Kidney (tissue), 13 donors: ENCODE measurements at regions not wholly inside any gene's neighbourhood (a gene's known extent, or its start where the extent isn't known, plus 50 kb on each side); places are given as distances from the start of the nearest gene placed in this dataset.
A peak's percentile ranks its signal among the peaks of the same experiment; 100 is the strongest.

Experiments
- DNase-seq, 5 donors: peaks; one replicate each; pipeline ENCODE4 v3.0.0-alpha.2; 2013 to 2020
- FAIRE-seq: peaks from 2 replicates; lab custom pipeline; 2012; peaks lifted over from hg19 to GRCh38; lab: Jason Lieb, UNC
- H3K27ac ChIP-seq, 2 donors: one replicate each; pipeline ENCODE4 v1.7.0; 2013; ENCODE audit warnings: low read depth in 2 of 2, low read length in 2 of 2, inconsistent platforms in 1 of 2
- H3K27me3 ChIP-seq: one replicate; pipeline ENCODE4 v1.7.1; 2013; ENCODE audit warnings: low read length, inconsistent platforms; ENCODE audit not compliant: control insufficient read depth, insufficient read depth
- H3K36me3 ChIP-seq, 3 donors: one replicate each; pipeline versions ENCODE4 v1.7.0 to v1.7.1; 2013; ENCODE audit warnings: low read length in 3 of 3, control low read depth in 1 of 3, inconsistent platforms in 1 of 3; ENCODE audit not compliant: insufficient read depth in 3 of 3, control insufficient read depth in 2 of 3
- H3K4me1 ChIP-seq, 3 donors: one replicate each; pipeline versions ENCODE4 v1.7.0 to v1.7.1; 2013; ENCODE audit warnings: low read length in 3 of 3, inconsistent platforms in 1 of 3, low read depth in 1 of 3; ENCODE audit not compliant: control insufficient read depth in 2 of 3, insufficient read depth in 2 of 3
- H3K4me3 ChIP-seq, 3 donors: one replicate each; pipeline versions ENCODE4 v1.7.0 to v1.8.1; 2013; ENCODE audit warnings: low read length in 3 of 3, control low read depth in 1 of 3, inconsistent platforms in 1 of 3
- H3K9ac ChIP-seq, 3 donors: one replicate each; pipeline versions ENCODE4 v1.7.0 to v1.7.1; 2013; ENCODE audit warnings: low read length in 3 of 3, control low read depth in 1 of 3, inconsistent platforms in 1 of 3
- H3K9me3 ChIP-seq, 3 donors: one replicate each; pipeline versions ENCODE4 v1.7.0 to v1.7.1; 2013; ENCODE audit warnings: low read length in 3 of 3, control low read depth in 1 of 3, inconsistent platforms in 1 of 3; ENCODE audit not compliant: control insufficient read depth in 2 of 3, insufficient read depth in 1 of 3
- CTCF ChIP-seq: IDR thresholded peaks from 3 replicates; pipeline ENCODE4 v1.5.1; 2012; ENCODE audit warnings: mild to moderate bottlenecking, moderate library complexity, borderline replicate concordance; ENCODE audit not compliant: insufficient read depth; ENCODE audit errors: extremely low read depth
- intact Hi-C: fragments of 100-400 bp; cut with DNase I; formaldehyde crosslinking; loops from one replicate; pipeline ENCODE4 v1.11.1; 2022
- donor health status: control.
- donor health status: control.
- donor health status: control.
- donor health status: control.
- donor health status: control.
- donor health status: DM: yes; HTN: yes; CAD: no.
- donor health status: Normal renal cell carcinoma (clear cell type).

- H3K9me3 ChIP-seq = no peaks in the 10 kb centered on the region
- no peak overlapping the region for H3K27ac ChIP-seq
- no peaks in the 10 kb centered on the region for H3K4me1 ChIP-seq
- H3K4me3 ChIP-seq = no peak overlapping the region
- H3K36me3 ChIP-seq = no peaks in the 10 kb centered on the region
- TF ChIP-seq CTCF = no peak
- H3K27me3 ChIP-seq = no peaks in the 10 kb centered on the region
- H3K9ac ChIP-seq = no peak overlapping the region
- no peak for FAIRE-seq
- peak in 2 of 5 donors; percentile 13 to 41 for DNase-seq
- intact Hi-C loops = no loop called here
These were observed 83.7 kb downstream of the YTHDF1 start for GRCh38 chr20:63132131-63132714.

GRCh38 chr20:63130658-63131577 is 85.0 kb downstream of the YTHDF1 start:
- FAIRE-seq (no peak), DNase-seq (peak in 2 of 5 donors; percentile 11 to 59)
- TF ChIP-seq CTCF = no peak
- intact Hi-C loops = no loop called here
- Histone ChIP-seq H3K27ac (no peak overlapping the region), H3K4me3 (no peak overlapping the region), H3K9ac (no peak overlapping the region), H3K27me3 (no peaks in the 10 kb centered on the region), H3K9me3 (no peaks in the 10 kb centered on the region), H3K4me1 (no peaks in the 10 kb centered on the region), H3K36me3 (no peaks in the 10 kb centered on the region)

- no peak for FAIRE-seq
These were observed 85.8 kb downstream of the YTHDF1 start for GRCh38 chr20:63129991-63130657.

More at GRCh38 chr20:63129991-63130657, 85.8 kb downstream of the YTHDF1 start:
- Histone ChIP-seq H3K27ac (no peak overlapping the region), H3K9me3 (no peaks in the 10 kb centered on the region), H3K4me1 (no peaks in the 10 kb centered on the region), H3K4me3 (no peak overlapping the region), H3K27me3 (no peaks in the 10 kb centered on the region), H3K9ac (no peak overlapping the region), H3K36me3 (no peaks in the 10 kb centered on the region)
- DNase-seq = peak in 2 of 5 donors; percentile 22 to 48
- intact Hi-C loops = no loop called here
- no peak for TF ChIP-seq CTCF
